HCT116 (cell line): ENCODE measurements at regions not wholly inside any gene's neighbourhood (a gene's known extent, or its start where the extent isn't known, plus 50 kb on each side); places are given as distances from the start of the nearest gene placed in this dataset.
"Not testable (repeated sequence)": the region's sequence is repeated elsewhere in the genome, so short reads cannot be mapped to it uniquely, and the experiment has no call there.

Source experiments
- CBX3 ChIP-seq: IDR thresholded peaks from 2 replicates; pipeline ENCODE4 v1.6.1; 2012; ENCODE audit warnings: low read depth
- CTCF ChIP-seq, 3 experiments: fragments of 200-600 bp in 1 of 3; sonication (generic) in 1 of 3; IDR thresholded peaks in 2 of 3; conservative IDR thresholded peaks in 1 of 3; 2 replicates each; pipeline ENCODE4 v1.5.1; 2012 to 2017; ENCODE audit warnings: low read depth in 2 of 3, low read length in 2 of 3, antibody characterized with exemption in 1 of 3, borderline replicate concordance in 1 of 3, control low read depth in 1 of 3, mild to moderate bottlenecking in 1 of 3, mixed read lengths in 1 of 3, mixed run types in 1 of 3, moderate library complexity in 1 of 3; ENCODE audit not compliant: insufficient read depth in 1 of 3
- ELF1 ChIP-seq: IDR thresholded peaks from 2 replicates; pipeline ENCODE4 v1.6.1; 2012; ENCODE audit warnings: low read depth, borderline replicate concordance
- EZH2phosphoT487 ChIP-seq: fragments of 200-600 bp; IDR thresholded peaks from 2 replicates; pipeline ENCODE4 v1.6.1; 2018; ENCODE audit warnings: antibody characterized with exemption, borderline replicate concordance
- MAX ChIP-seq: IDR thresholded peaks from 2 replicates; pipeline ENCODE4 v1.6.1; 2012
- POLR2AphosphoS5 ChIP-seq: IDR thresholded peaks from 2 replicates; pipeline ENCODE4 v1.6.1; 2011; ENCODE audit warnings: mild to moderate bottlenecking, low read depth, low read length, moderate library complexity
- ZBTB33 ChIP-seq: IDR thresholded peaks from 2 replicates; pipeline ENCODE4 v1.6.1; 2011; ENCODE audit warnings: mild to moderate bottlenecking, low read length, moderate library complexity; ENCODE audit not compliant: insufficient replicate concordance; ENCODE audit errors: extremely low read depth

GRCh38 chr15:81706816-81707346 is 332.9 kb upstream of the TMC3 start:
- not testable (repeated sequence) for TF ChIP-seq EZH2phosphoT487; CTCF (IDR thresholded peaks at IDR 0.05 in 2 of 3, conservative IDR thresholded peaks at IDR 0.05 in 1 of 3; ENCODE audit: borderline replicate concordance in 1 of 3, insufficient read depth in 1 of 3, low read depth in 2 of 3, low read length in 2 of 3); POLR2AphosphoS5; MAX; ELF1; ZBTB33; CBX3
